H1 (cell line): ENCODE measurements at regions not wholly inside any gene's neighbourhood (a gene's known extent, or its start where the extent isn't known, plus 50 kb on each side); places are given as distances from the start of the nearest gene placed in this dataset.
"Not testable (repeated sequence)": the region's sequence is repeated elsewhere in the genome, so short reads cannot be mapped to it uniquely, and the experiment has no call there.

Experiments
- CTCF ChIA-PET: fragments of 300-600 bp; sonication (Branson Sonifier 250); formaldehyde crosslinking; loops from one replicate; lab custom pipeline; 2021; ENCODE audit not compliant: partially characterized antibody; lab: Charles Lee
- POLR2A ChIA-PET: fragments of 300-600 bp; sonication (Branson Sonifier 250); formaldehyde crosslinking; loops from one replicate; lab custom pipeline; 2021; ENCODE audit warnings: inconsistent platforms; ENCODE audit not compliant: partially characterized antibody; lab: Charles Lee
- DNase-seq, 2 experiments: peaks; one replicate each; pipeline versions ENCODE4 v3.0.0 to v3.0.0-alpha.2; 2010 to 2022; ENCODE audit warnings: low spot score in 2 of 2, low read depth in 1 of 2, mixed read lengths in 1 of 2
- FAIRE-seq: peaks from 2 replicates; lab custom pipeline; 2011; peaks lifted over from hg19 to GRCh38; lab: Jason Lieb, UNC
- H2AFZ ChIP-seq: 2 replicates; pipeline ENCODE4 v1.8.1; 2012; ENCODE audit warnings: low read length, inconsistent platforms
- H2AK5ac ChIP-seq: 2 replicates; pipeline ENCODE4 v1.6.1; 2013; ENCODE audit warnings: low read depth, low read length
- H2BK120ac ChIP-seq: replicated peaks from 2 replicates; pipeline ENCODE3; 2013; ENCODE audit warnings: low read depth, low read length, inconsistent platforms
- H2BK12ac ChIP-seq: 2 replicates; pipeline ENCODE4 v1.6.1; 2013; ENCODE audit warnings: low read depth, low read length
- H2BK15ac ChIP-seq: 2 replicates; pipeline ENCODE4 v1.6.1; 2013; ENCODE audit warnings: low read length
- H2BK20ac ChIP-seq: 2 replicates; pipeline ENCODE4 v1.6.1; 2013; ENCODE audit warnings: low read length
- H2BK5ac ChIP-seq: 2 replicates; pipeline ENCODE4 v1.6.1; 2013; ENCODE audit warnings: low read depth, low read length
- H3K14ac ChIP-seq: 2 replicates; pipeline ENCODE4 v1.6.1; 2013; ENCODE audit warnings: inconsistent platforms; ENCODE audit not compliant: insufficient read length
- H3K18ac ChIP-seq: 2 replicates; pipeline ENCODE4 v1.6.1; 2013; ENCODE audit warnings: low read length; ENCODE audit errors: extremely low read depth
- H3K23ac ChIP-seq: 2 replicates; pipeline ENCODE4 v1.6.1; 2013; ENCODE audit warnings: inconsistent platforms; ENCODE audit not compliant: insufficient read length
- H3K23me2 ChIP-seq: 2 replicates; pipeline ENCODE4 v1.6.1; 2013; ENCODE audit warnings: low read depth, low read length
- H3K27ac ChIP-seq: 2 replicates; pipeline ENCODE4 v1.6.1; 2011; ENCODE audit warnings: low read depth, low read length, inconsistent platforms
- H3K27me3 ChIP-seq, 4 experiments: replicated peaks in 1 of 4; 1 replicate in 1 of 4; 2 replicates in 3 of 4; pipeline versions ENCODE4 v1.6.1 to v1.8.1; 2011 to 2013; ENCODE audit warnings: low read length in 3 of 4, mild to moderate bottlenecking in 3 of 4, inconsistent platforms in 2 of 4, mixed read lengths in 2 of 4, moderate library complexity in 1 of 4; ENCODE audit not compliant: control insufficient read depth in 3 of 4, insufficient read depth in 3 of 4; ENCODE audit errors: extremely low read depth in 1 of 4
- H3K36me3 ChIP-seq, 4 experiments: 2 replicates each; pipeline versions ENCODE4 v1.6.1 to v1.8.1; 2011 to 2013; ENCODE audit warnings: mild to moderate bottlenecking in 4 of 4, low read length in 3 of 4, moderate library complexity in 2 of 4, control low read depth in 1 of 4, inconsistent platforms in 1 of 4; ENCODE audit not compliant: insufficient read depth in 4 of 4, control insufficient read depth in 2 of 4
- H3K4ac ChIP-seq: replicated peaks from 2 replicates; pipeline ENCODE3; 2013; ENCODE audit warnings: low read length, low read depth, mixed read lengths, inconsistent platforms; ENCODE audit not compliant: insufficient read length
- H3K4me1 ChIP-seq, 4 experiments: replicated peaks in 1 of 4; 1 replicate in 1 of 4; 2 replicates in 3 of 4; pipeline versions ENCODE4 v1.6.1 to v1.8.1; 2011 to 2013; ENCODE audit warnings: low read length in 3 of 4, inconsistent platforms in 2 of 4, mixed read lengths in 1 of 4; ENCODE audit not compliant: insufficient read depth in 4 of 4, control insufficient read depth in 3 of 4
- H3K4me2 ChIP-seq, 2 experiments: 2 replicates each; pipeline versions ENCODE4 v1.6.1 to v1.8.1; 2011 to 2013; ENCODE audit warnings: low read depth in 2 of 2, low read length in 2 of 2, control low read depth in 1 of 2, inconsistent platforms in 1 of 2, mild to moderate bottlenecking in 1 of 2; ENCODE audit not compliant: insufficient read depth in 1 of 2
- H3K4me3 ChIP-seq, 4 experiments: fragments of 200-600, 300-600 bp in 1 of 4; sonication (generic), shearing (Covaris generic), sonication (Bioruptor Twin) in 1 of 4; 2 replicates each; pipeline versions ENCODE4 v1.5.1 to v1.8.1; 2011 to 2016; ENCODE audit warnings: low read length in 4 of 4, low read depth in 3 of 4, control low read depth in 2 of 4, inconsistent platforms in 2 of 4, mild to moderate bottlenecking in 2 of 4, mixed read lengths in 1 of 4, moderate library complexity in 1 of 4; ENCODE audit not compliant: insufficient read depth in 2 of 4; ENCODE audit errors: extremely low read depth in 1 of 4
- H3K56ac ChIP-seq: replicated peaks from 2 replicates; pipeline ENCODE3; 2013; ENCODE audit warnings: low read depth, mild to moderate bottlenecking, mixed read lengths, low read length, inconsistent platforms; ENCODE audit not compliant: insufficient read length
- H3K79me1 ChIP-seq: 2 replicates; pipeline ENCODE4 v1.6.1; 2013; ENCODE audit warnings: low read depth, low read length, control low read depth
- H3K79me2 ChIP-seq, 2 experiments: 2 replicates each; pipeline versions ENCODE4 v1.6.1 to v1.8.1; 2012 to 2013; ENCODE audit warnings: low read length in 2 of 2, mild to moderate bottlenecking in 2 of 2, inconsistent platforms in 1 of 2; ENCODE audit not compliant: insufficient read depth in 2 of 2, control insufficient read depth in 1 of 2
- H3K9ac ChIP-seq, 4 experiments: replicated peaks in 1 of 4; 1 replicate in 1 of 4; 2 replicates in 3 of 4; pipeline versions ENCODE4 v1.6.1 to v1.8.1; 2011 to 2013; ENCODE audit warnings: low read depth in 3 of 4, low read length in 3 of 4, control low read depth in 2 of 4, mild to moderate bottlenecking in 2 of 4, moderate library complexity in 2 of 4, inconsistent platforms in 1 of 4; ENCODE audit errors: extremely low read depth in 1 of 4
- H3K9me3 ChIP-seq, 2 experiments: 2 replicates each; pipeline versions ENCODE4 v1.6.1 to v1.8.1; 2012 to 2013; ENCODE audit warnings: mild to moderate bottlenecking in 2 of 2, moderate library complexity in 2 of 2, control low read depth in 1 of 2, inconsistent platforms in 1 of 2, low read depth in 1 of 2, low read length in 1 of 2, mixed read lengths in 1 of 2; ENCODE audit not compliant: insufficient read depth in 2 of 2
- H4K20me1 ChIP-seq, 2 experiments: replicated peaks in 1 of 2; 2 replicates each; pipeline versions ENCODE3 to v1.8.1; 2011 to 2013; ENCODE audit warnings: inconsistent platforms in 2 of 2, low read length in 2 of 2, mild to moderate bottlenecking in 1 of 2; ENCODE audit not compliant: insufficient read depth in 2 of 2, control insufficient read depth in 1 of 2
- H4K5ac ChIP-seq: 2 replicates; pipeline ENCODE4 v1.6.1; 2013; ENCODE audit warnings: low read length, low read depth, mixed read lengths, inconsistent platforms; ENCODE audit not compliant: insufficient read length
- H4K8ac ChIP-seq: 2 replicates; pipeline ENCODE4 v1.8.0; 2013; ENCODE audit warnings: mild to moderate bottlenecking, moderate library complexity, low read length, inconsistent platforms; ENCODE audit not compliant: insufficient read depth; ENCODE audit errors: extremely low read depth
- H4K91ac ChIP-seq: replicated peaks from 2 replicates; pipeline ENCODE3; 2013; ENCODE audit warnings: low read length, mixed read lengths, inconsistent platforms; ENCODE audit not compliant: insufficient read length
- CHD1 ChIP-seq: IDR thresholded peaks from 2 replicates; pipeline ENCODE4 v1.6.1; 2012; ENCODE audit warnings: low read depth, low read length, improper control_type of control experiment
- KDM5A ChIP-seq: fragments of 200-600 bp; IDR thresholded peaks from 2 replicates; pipeline ENCODE4 v1.7.1; 2012; ENCODE audit warnings: mild to moderate bottlenecking, low read length, inconsistent platforms, mixed read lengths
- PHF8 ChIP-seq: fragments of 200-600 bp; sonication (generic); conservative IDR thresholded peaks from 2 replicates; pipeline ENCODE4 v1.7.1; 2012; ENCODE audit warnings: low read depth, mild to moderate bottlenecking, inconsistent platforms, low read length, moderate library complexity
- SAP30 ChIP-seq: fragments of 300-600 bp; sonication (generic); IDR thresholded peaks from 2 replicates; pipeline ENCODE4 v1.7.1; 2012; ENCODE audit warnings: low read length, moderate library complexity, mild to moderate bottlenecking, inconsistent platforms; ENCODE audit not compliant: insufficient read depth, insufficient replicate concordance
- WGBS, 2 experiments: shearing (Covaris generic) in 1 of 2; methylation state at CpG; one replicate each; pipeline versions ENCODE4 v1.1.6 to v1.1.7; 2013 to 2015; ENCODE audit warnings: low lambda C conversion rate in 2 of 2, mixed read lengths in 2 of 2, inconsistent platforms in 1 of 2, low coverage in 1 of 2, missing lambda C conversion rate in 1 of 2; ENCODE audit not compliant: insufficient replicate concordance in 2 of 2, insufficient coverage in 1 of 2, insufficient read length in 1 of 2; ENCODE audit errors: extremely low coverage in 1 of 2, missing lambda C conversion rate in 1 of 2; 5-methylcytosine and 5-hydroxymethylcytosine counted together

DNA sequence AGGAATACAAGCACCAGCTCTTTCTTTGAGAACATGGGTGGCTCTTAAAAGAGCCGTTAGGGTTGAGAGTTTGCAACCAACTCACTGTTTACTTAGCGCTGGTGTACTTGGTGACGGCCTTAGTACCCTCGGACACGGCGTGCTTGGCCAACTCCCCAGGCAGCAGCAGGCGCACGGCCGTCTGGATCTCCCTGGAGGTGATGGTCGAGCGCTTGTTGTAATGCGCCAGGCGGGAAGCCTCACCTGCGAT lies 115.3 kb upstream of the PRSS16 start:
- Histone ChIP-seq H4K8ac (peak overlapping the region; percentile 58; the same call in 1 of the 2 replicates), H3K4me2 (peak overlapping the region; percentile 75 to 97), H4K91ac (peak overlapping the region; percentile 83), H2BK120ac (peak overlapping the region; percentile 80), H3K4me3 (peak overlapping the region; percentile 86 to 91 (median 90)), H2BK20ac (0 out of 2 replicates have a peak overlapping the region, but pooled peaks have one; percentile 48), H2BK5ac (peak overlapping the region; percentile 72), H3K4ac (peak overlapping the region; percentile 36), H3K27ac (peak overlapping the region; percentile 92), H3K18ac (peak overlapping the region; percentile 65), H3K56ac (peak overlapping the region; percentile 89), H4K5ac (peak overlapping the region; percentile 61), H2BK12ac (0 out of 2 replicates have a peak overlapping the region, but pooled peaks have one; percentile 5), H3K9ac (peak overlapping the region; percentile 80 to 92 (median 90))
- H3K27me3 ChIP-seq, DNase-seq, H3K23ac ChIP-seq, H3K23me2 ChIP-seq, H3K14ac ChIP-seq, H3K4me1 ChIP-seq, H3K9me3 ChIP-seq, H3K79me2 ChIP-seq, H2AK5ac ChIP-seq, H4K20me1 ChIP-seq, H3K36me3 ChIP-seq, H2AFZ ChIP-seq, FAIRE-seq, H3K79me1 ChIP-seq, H2BK15ac ChIP-seq: not testable (repeated sequence)
- ChIA-PET CTCF (interaction anchor here (2.1 kb wide), 1 partner anchor 11 kb away, joined by 6 read pairs; no protein-coding TSS in a partner anchor), POLR2A (interaction anchor here (0.7 to 9.6 kb wide), 53 partner anchors 8 to 1746 kb away, joined by 3 to 824 read pairs (median 13); partner anchors contain the start of gene ZNF184)
- 1% methylated on average over 14 of the region's 14 CpGs; no CpG with 5 or more reads in 1 of the 2 experiments for WGBS, 2 experiments
- peak; percentile 21; the same call in 1 of the 2 replicates for TF ChIP-seq PHF8
- TF ChIP-seq SAP30 = peak; percentile 94
- 0 out of 2 replicates have a peak, but pooled peaks have one; percentile 41 for TF ChIP-seq KDM5A
- TF ChIP-seq CHD1 = peak; percentile 74; the same call in 1 of the 2 replicates
